ENCODE measurements at regions not wholly inside any gene's neighbourhood (a gene's known extent, or its start where the extent isn't known, plus 50 kb on each side); places are given as distances from the start of the nearest gene placed in this dataset.

- no peak for TF ChIP-seq ZNF274 (IDR thresholded peaks at IDR 0.05; ENCODE audit: low read depth, low read length)
- no peak for TF ChIP-seq SUZ12 (IDR thresholded peaks at IDR 0.05; ENCODE audit: extremely low read depth, insufficient read depth, insufficient read length)
Measured at GRCh38 chr5:102080288-102080687, 215.8 kb downstream of the SLCO4C1 start.
